Transverse colon (tissue), 4 donors: ENCODE measurements at regions not wholly inside any gene's neighbourhood (a gene's known extent, or its start where the extent isn't known, plus 50 kb on each side); places are given as distances from the start of the nearest gene placed in this dataset.

Experiments used
- POLR2A ChIP-seq: fragments of 450-650 bp; IDR thresholded peaks from one replicate; pipeline ENCODE4 v1.6.1; 2016; ENCODE audit warnings: antibody characterized with exemption, mild to moderate bottlenecking, moderate library complexity
- POLR2AphosphoS5 ChIP-seq, 3 donors: sonication (generic); formaldehyde crosslinking; IDR thresholded peaks; one replicate each; pipeline ENCODE4 v1.6.1; 2016; ENCODE audit warnings: antibody characterized with exemption in 3 of 3
- TF ChIP-seq, protein P1 (sequence below), 5 experiments: fragments of 200-600 bp in 3 of 5; fragments of 450-650 bp in 2 of 5; sonication (generic) in 3 of 5; IDR thresholded peaks; 1 replicate in 2 of 5; 2 replicates in 3 of 5; pipeline ENCODE4 v1.5.1; 2016 to 2017; ENCODE audit warnings: antibody characterized with exemption in 5 of 5, inconsistent platforms in 3 of 5, mild to moderate bottlenecking in 2 of 5, moderate library complexity in 1 of 5

DNA sequence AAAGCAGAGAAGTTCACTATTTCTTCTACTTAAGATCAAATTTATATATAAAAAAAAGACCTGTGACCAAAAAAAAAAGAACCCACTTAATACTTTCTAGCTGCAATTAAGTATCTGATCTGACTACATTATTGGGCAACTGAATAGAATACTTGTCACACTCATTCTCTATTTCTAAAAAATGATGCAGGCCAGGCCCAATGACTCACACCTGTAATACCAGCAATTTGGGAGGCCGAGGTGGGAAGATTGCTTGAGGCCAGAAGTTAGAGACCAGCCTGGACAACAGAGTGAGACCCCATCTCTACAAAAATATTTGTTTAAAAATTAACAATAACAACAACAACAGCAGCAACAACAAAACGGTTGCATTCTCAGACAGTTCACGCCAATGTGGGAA lies 108.8 kb upstream of the BMP2K start:
- TF ChIP-seq POLR2AphosphoS5 (IDR thresholded peaks at IDR 0.05): no peak
- TF ChIP-seq POLR2A: no peak
- TF ChIP-seq, protein P1, sequence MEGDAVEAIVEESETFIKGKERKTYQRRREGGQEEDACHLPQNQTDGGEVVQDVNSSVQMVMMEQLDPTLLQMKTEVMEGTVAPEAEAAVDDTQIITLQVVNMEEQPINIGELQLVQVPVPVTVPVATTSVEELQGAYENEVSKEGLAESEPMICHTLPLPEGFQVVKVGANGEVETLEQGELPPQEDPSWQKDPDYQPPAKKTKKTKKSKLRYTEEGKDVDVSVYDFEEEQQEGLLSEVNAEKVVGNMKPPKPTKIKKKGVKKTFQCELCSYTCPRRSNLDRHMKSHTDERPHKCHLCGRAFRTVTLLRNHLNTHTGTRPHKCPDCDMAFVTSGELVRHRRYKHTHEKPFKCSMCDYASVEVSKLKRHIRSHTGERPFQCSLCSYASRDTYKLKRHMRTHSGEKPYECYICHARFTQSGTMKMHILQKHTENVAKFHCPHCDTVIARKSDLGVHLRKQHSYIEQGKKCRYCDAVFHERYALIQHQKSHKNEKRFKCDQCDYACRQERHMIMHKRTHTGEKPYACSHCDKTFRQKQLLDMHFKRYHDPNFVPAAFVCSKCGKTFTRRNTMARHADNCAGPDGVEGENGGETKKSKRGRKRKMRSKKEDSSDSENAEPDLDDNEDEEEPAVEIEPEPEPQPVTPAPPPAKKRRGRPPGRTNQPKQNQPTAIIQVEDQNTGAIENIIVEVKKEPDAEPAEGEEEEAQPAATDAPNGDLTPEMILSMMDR (IDR thresholded peaks at IDR 0.05): no peak
